Fibroblast of gingiva (primary cell): ENCODE measurements at regions not wholly inside any gene's neighbourhood (a gene's known extent, or its start where the extent isn't known, plus 50 kb on each side); places are given as distances from the start of the nearest gene placed in this dataset.

Experiments
- DNase-seq: peaks from one replicate; pipeline ENCODE4 v3.0.0-alpha.2; 2011; ENCODE audit warnings: low read depth

DNA sequence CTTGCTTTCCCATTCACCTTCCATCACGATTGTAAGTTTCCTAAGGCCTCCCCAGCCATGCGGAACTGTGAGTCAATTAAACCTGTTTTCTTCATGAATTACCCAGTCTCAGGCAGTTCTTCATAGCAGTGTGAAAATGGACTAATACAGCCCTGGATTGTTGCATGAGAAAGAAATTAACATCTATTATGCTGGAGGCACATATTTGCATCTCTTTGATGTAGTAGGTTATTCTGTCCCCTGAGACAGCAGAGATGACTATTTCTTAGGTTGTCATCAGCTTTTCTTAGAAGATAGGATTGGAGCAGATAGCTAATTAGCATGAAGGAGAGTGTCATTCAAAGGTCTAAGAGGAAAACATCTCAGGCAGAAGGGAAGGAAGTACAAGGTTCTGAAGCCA lies 166.2 kb downstream of the OMA1 start:
- no peak for DNase-seq

- no peak for DNase-seq
Measured at GRCh38 chr1:58367217-58367616, 179.3 kb downstream of the OMA1 start.

DNA sequence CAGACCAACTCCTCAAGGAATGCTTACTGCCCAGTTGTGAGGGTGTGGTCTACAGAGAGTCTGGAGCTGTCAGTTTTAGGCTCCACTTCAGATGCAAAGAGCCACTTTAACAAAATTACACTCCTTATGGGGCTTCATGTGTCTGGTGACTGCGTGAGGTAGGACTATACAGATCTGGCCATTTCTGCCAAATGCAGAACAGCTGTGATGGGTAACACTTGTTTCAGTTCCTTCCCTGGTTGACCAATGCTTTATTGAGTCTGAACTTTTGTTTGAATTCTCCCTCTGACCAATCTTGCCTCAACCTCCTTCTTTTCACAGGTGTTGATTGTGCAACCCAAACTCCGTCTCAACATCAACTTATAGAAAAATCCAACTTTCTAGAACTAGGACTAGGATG lies 181.2 kb downstream of the OMA1 start:
- DNase-seq, result no peak

DNA sequence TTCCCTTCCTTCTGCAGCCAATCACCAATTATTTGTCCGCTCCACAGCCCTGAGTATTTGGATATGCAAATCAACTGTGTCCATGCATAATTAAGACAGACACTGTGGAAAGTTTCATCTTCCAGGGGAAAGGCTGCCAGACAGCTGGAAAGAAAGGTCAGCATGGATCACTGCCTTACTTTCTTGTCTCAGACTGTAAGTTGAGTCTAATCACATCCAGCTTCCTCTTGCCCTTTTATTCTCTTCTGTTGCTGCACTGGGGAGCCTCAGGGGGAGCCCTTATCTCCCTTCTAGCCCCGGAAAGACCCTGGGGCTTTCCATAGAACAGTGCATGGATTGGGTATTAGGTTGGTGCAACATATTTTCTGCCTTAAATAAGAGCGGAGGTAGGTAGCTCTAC lies 182.9 kb downstream of the OMA1 start:
- no peak for DNase-seq

GRCh38 chr1:58361134-58361533 lies 185.4 kb downstream of the OMA1 start:
- DNase-seq, result no peak

DNA sequence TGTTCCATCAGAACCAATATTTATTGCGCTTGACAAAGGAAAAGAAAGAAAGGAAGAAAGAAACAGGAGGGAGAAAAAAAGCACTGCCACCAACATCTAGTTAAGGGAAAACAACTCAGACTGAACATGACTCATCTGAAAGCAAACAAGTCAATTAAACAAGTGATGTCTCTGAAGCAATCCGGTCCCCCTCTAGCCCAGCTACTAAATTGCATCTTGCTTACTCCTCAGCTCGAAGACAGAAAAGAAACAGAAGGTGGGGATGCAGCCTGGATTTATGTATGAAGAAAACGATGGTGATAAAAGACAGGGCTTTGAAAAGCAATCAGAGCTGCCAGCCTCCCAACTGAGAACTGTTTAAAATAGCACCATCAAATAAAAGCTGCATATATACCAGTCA lies 188.2 kb downstream of the OMA1 start:
- peak; percentile 38 for DNase-seq

- no peak for DNase-seq
Measured at GRCh38 chr1:58356402-58356801, 190.1 kb downstream of the OMA1 start.

- DNase-seq, result no peak
Measured at GRCh38 chr1:58353168-58353567, 193.4 kb downstream of the OMA1 start.

- no peak for DNase-seq
Measured at GRCh38 chr1:58352476-58353092, 193.9 kb downstream of the OMA1 start.

GRCh38 chr1:58346036-58346355 lies 200.5 kb downstream of the OMA1 start:
- no peak for DNase-seq

GRCh38 chr1:58345215-58346035 lies 201.1 kb downstream of the OMA1 start:
- DNase-seq, result no peak

- no peak for DNase-seq
Measured at GRCh38 chr1:58340185-58340584, 206.3 kb downstream of the OMA1 start.

DNA sequence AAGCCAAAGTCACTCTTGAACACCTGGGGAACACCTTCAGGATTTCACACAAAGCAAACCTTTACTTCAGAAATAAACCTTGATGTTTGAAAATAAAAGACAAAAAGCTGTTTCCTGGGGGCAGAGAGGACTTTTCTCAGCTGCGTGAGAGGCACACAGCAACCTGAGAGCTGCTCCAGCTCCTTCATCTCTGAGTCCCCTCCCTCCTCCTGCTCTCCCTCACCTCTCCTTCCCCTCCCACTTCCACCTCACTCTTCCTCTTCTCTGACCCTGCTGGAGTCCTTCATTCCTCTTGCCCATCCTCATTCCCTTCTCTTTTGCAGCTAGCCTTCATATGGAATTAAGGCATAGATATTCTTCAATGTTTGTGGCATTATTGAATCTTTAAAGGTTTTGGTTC lies 208.4 kb downstream of the OMA1 start:
- no peak for DNase-seq

GRCh38 chr1:58333511-58333910 lies 213.0 kb downstream of the OMA1 start:
- no peak for DNase-seq

DNA sequence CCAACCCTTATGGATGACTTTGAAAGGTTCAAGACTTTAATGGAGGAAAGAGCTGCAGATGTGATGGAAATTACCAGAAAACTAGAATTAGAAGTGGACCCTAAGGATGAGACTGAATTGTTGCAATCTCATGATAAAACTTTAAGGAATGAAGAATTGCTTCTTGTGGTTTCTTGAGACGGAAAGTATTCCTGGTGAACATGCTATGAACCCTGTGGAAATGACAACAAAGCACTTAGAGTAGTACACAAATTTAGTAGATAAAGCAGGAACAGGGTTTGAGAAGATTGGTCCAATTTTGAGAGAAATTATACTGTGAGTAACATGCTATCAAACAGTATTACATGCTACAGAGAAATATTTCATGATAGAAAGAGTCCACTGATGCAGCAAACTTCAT lies 215.4 kb downstream of the OMA1 start:
- no peak for DNase-seq

DNA sequence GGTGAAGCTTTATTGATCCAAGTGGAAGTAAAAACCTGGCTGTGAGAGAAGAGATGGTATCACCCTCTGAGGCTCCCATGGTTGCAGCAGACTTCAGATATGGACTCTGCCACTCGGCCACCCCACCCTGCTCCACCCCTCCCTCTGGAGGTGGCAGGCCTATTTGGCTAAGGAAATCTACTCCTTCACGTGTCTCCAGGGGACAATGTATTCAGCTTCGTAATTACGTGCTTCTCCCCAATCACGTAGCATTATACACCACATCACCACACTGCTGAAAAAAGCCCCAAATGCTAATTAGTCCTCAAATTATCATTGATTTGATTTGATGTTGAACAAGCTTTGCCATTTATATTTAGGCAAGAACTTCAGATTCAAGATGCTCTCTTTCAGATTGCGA lies 220.7 kb downstream of the OMA1 start:
- DNase-seq, result no peak

- no peak for DNase-seq
Measured at GRCh38 chr1:58324558-58324957, 222.0 kb downstream of the OMA1 start.

- no peak for DNase-seq
Measured at GRCh38 chr1:58318157-58319005, 228.1 kb downstream of the OMA1 start.

DNA sequence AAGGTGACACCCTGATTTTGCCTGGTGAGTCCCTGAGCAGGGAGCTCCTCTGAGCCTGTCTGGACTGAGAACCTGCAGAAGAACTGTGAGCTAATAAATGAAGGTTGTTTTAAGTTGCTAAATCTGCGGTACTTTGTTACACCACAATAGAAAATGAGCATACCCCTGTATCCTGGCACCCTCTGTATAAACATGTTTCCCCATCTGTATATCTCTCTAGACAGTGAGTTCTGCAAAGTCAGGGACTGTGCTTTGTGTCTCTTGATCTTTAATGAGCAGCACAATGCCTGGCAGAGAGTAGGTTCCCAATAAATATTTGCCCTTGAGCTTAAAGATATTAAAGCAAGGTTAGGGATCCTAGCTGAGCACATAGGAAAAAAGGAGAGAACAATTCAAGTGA lies 228.8 kb downstream of the OMA1 start:
- DNase-seq, result no peak

- no peak for DNase-seq
Measured at GRCh38 chr1:58317086-58317485, 229.4 kb downstream of the OMA1 start.

DNA sequence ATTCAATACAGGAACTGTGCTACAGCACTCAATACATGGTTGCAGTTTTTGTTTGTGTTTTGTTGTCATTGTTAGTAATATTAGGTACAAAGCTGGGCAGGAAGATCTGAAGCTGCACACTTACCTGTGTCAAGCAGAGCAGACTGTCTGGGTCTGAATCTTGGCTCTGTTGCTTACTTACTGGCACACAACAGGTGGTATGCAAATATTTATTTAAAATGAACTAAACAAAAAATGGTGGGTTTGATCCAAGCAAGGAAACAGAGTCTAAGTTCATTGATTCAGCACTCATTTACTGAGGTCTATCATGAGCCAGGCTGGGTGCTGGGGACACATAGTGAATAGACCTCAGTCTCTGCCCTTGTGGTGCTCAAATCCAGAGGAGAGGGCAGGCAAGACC lies 230.4 kb downstream of the OMA1 start:
- no peak for DNase-seq

DNA sequence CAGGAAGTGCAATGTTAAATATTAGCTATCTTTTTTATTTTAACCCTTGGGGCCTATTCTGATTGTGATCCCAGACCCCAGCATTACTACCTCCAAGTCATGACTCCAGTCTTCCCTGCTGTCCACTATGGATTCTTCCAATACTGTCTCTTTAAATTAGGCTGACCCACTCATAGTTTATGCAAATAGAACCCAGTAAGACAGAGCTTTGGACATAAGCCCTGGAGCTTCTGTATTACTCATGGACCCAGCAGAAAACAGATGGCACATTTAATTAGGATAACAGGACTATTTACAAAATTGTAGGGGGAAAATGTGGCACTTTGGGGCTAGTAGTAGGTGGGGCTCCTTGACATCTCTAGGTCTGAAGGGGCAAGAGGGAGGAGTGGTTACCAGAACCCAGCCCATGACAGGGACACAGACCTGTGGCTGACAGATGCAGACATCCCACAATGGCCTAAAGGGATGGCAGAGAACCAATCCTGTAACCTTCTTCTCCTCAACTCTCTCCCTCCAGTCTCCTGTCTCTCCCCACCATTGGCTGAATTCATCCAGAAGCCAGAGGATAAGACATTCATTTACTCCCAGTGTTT lies 233.5 kb downstream of the OMA1 start:
- no peak for DNase-seq

DNA sequence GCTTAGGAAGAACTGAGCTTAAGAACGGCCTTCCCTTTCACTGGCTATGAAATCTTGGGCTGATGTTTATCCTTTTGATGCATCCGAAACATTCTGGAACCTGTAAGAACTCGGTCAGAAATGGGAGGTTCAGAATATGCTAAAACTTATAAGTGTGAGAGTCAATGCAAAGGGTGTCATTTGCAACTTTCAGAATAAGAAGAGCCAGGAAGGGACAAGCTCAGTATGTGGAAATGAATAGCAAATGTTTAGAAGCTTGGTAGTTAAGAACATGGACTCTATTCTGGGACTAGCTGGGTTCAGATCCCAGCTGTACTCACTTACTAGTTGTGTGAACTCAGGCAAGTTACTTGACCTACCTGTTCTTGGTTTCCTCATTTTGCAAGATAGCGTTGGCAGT lies 234.1 kb downstream of the OMA1 start:
- DNase-seq, result no peak
